Stomach (tissue), 8 donors: ENCODE measurements at regions not wholly inside any gene's neighbourhood (a gene's known extent, or its start where the extent isn't known, plus 50 kb on each side); places are given as distances from the start of the nearest gene placed in this dataset.

Experiments
- DNase-seq, 2 donors: peaks; one replicate each; pipeline versions ENCODE4 v3.0.0 to v3.0.0-alpha.2; 2013 to 2019
- H3K27ac ChIP-seq, 5 donors: fragments of 200-600 bp in 4 of 5; sonication (generic) in 4 of 5; one replicate each; pipeline ENCODE4 v1.5.1; 2013 to 2019; ENCODE audit warnings: mild to moderate bottlenecking in 1 of 5, moderate library complexity in 1 of 5
- H3K27me3 ChIP-seq, 3 donors: fragments of 200-600 bp; sonication (generic); one replicate each; pipeline ENCODE4 v1.5.1; 2017 to 2019; ENCODE audit warnings: mixed run types in 1 of 3
- H3K36me3 ChIP-seq, 4 donors: fragments of 200-600 bp; sonication (generic); 1 replicate in 3 of 4; 2 replicates in 1 of 4; pipeline ENCODE4 v1.5.1; 2016 to 2019
- H3K4me1 ChIP-seq, 4 donors: fragments of 200-600 bp; sonication (generic); one replicate each; pipeline ENCODE4 v1.5.1; 2016 to 2019
- H3K4me3 ChIP-seq, 4 donors: fragments of 200-600 bp; sonication (generic) in 3 of 4; one replicate each; pipeline ENCODE4 v1.5.1; 2016 to 2019; ENCODE audit warnings: mild to moderate bottlenecking in 1 of 4
- H3K9me3 ChIP-seq, 4 donors: fragments of 200-600 bp; sonication (generic); one replicate each; pipeline ENCODE4 v1.5.1; 2016 to 2019
- CTCF ChIP-seq, 7 experiments: fragments of 450-650 bp in 4 of 7; fragments of 200-600 bp in 3 of 7; sonication (generic) in 3 of 7; IDR thresholded peaks; one replicate each; pipeline ENCODE4 v1.5.1; 2016 to 2019; ENCODE audit warnings: antibody characterized with exemption in 7 of 7, control low read depth in 2 of 7, mild to moderate bottlenecking in 1 of 7
- EP300 ChIP-seq: sonication (generic); formaldehyde crosslinking; IDR thresholded peaks from one replicate; pipeline ENCODE4 v1.6.1; 2017; ENCODE audit warnings: antibody characterized with exemption
- POLR2A ChIP-seq, 4 donors: fragments of 450-650 bp; IDR thresholded peaks; one replicate each; pipeline ENCODE4 v1.6.1; 2016; ENCODE audit warnings: antibody characterized with exemption in 4 of 4, control low read depth in 2 of 4, mild to moderate bottlenecking in 1 of 4, moderate library complexity in 1 of 4
- POLR2AphosphoS5 ChIP-seq, 3 donors: sonication (generic); formaldehyde crosslinking; IDR thresholded peaks; one replicate each; pipeline ENCODE4 v1.6.1; 2016; ENCODE audit warnings: antibody characterized with exemption in 3 of 3
- WGBS, 5 donors: extraction: QIAGEN DNeasy Blood & Tissue Kit in 3 of 5; methylation state at CpG; one replicate each; pipeline versions ENCODE4 v1.1.5 to v1.1.7; 2013 to 2018; 5-methylcytosine and 5-hydroxymethylcytosine counted together
- intact Hi-C: fragments of 100-400 bp; cut with DNase I; formaldehyde crosslinking; loops from one replicate; pipeline ENCODE4 v1.15.1; 2023; ENCODE audit warnings: low total_unique reads
- donor health status: healthy with polysubstance abuse.
- donor health status: Bipolar disorder and iron deficiency.
- donor health status: healthy.

GRCh38 chr3:78494851-78495250 lies 1272.9 kb downstream of the ROBO1 start:
- TF ChIP-seq CTCF (IDR thresholded peaks at IDR 0.05): no peak
- TF ChIP-seq EP300: no peak
- no peak for TF ChIP-seq POLR2A (IDR thresholded peaks at IDR 0.05)
- no peak for TF ChIP-seq POLR2AphosphoS5 (IDR thresholded peaks at IDR 0.05)
- no peak for DNase-seq
- H3K4me3 ChIP-seq: no peak overlapping the region
- no peaks in the 10 kb centered on the region for H3K4me1 ChIP-seq
- H3K27ac ChIP-seq: no peak overlapping the region
- 77 to 86% (median 81%) methylated on average over 3 of the region's 3 CpGs for WGBS, 5 donors
- no peaks in the 10 kb centered on the region for H3K9me3 ChIP-seq
- no peaks in the 10 kb centered on the region for H3K36me3 ChIP-seq
- no peaks in the 10 kb centered on the region for H3K27me3 ChIP-seq
- intact Hi-C loops: no loop called here

GRCh38 chr3:78495301-78495700 lies 1272.5 kb downstream of the ROBO1 start:
- 28 to 89% (median 77%) methylated on average over 1 of the region's 1 CpG for WGBS, 5 donors
- no peak overlapping the region for H3K27ac ChIP-seq
- intact Hi-C loops: no loop called here
- no peaks in the 10 kb centered on the region for H3K36me3 ChIP-seq
- TF ChIP-seq EP300 (no peak), POLR2AphosphoS5 (IDR thresholded peaks at IDR 0.05) (no peak), CTCF (IDR thresholded peaks at IDR 0.05) (no peak), POLR2A (IDR thresholded peaks at IDR 0.05) (no peak)
- H3K27me3 ChIP-seq: no peaks in the 10 kb centered on the region
- no peak for DNase-seq
- H3K9me3 ChIP-seq: no peaks in the 10 kb centered on the region
- H3K4me3 ChIP-seq: no peak overlapping the region
- no peaks in the 10 kb centered on the region for H3K4me1 ChIP-seq

- no peak for DNase-seq
- H3K4me1 ChIP-seq: no peaks in the 10 kb centered on the region
- no peaks in the 10 kb centered on the region for H3K27me3 ChIP-seq
- intact Hi-C loops: no loop called here
- no peaks in the 10 kb centered on the region for H3K9me3 ChIP-seq
- no peak overlapping the region for H3K27ac ChIP-seq
- no peak overlapping the region for H3K4me3 ChIP-seq
- no peaks in the 10 kb centered on the region for H3K36me3 ChIP-seq
- TF ChIP-seq POLR2A (IDR thresholded peaks at IDR 0.05): no peak
- TF ChIP-seq EP300: no peak
- no peak for TF ChIP-seq CTCF (IDR thresholded peaks at IDR 0.05)
- TF ChIP-seq POLR2AphosphoS5 (IDR thresholded peaks at IDR 0.05): no peak
- 71 to 83% (median 77%) methylated on average over 5 of the region's 5 CpGs for WGBS, 5 donors
Observed at GRCh38 chr3:78496501-78496900, 1271.3 kb downstream of the ROBO1 start.

DNA sequence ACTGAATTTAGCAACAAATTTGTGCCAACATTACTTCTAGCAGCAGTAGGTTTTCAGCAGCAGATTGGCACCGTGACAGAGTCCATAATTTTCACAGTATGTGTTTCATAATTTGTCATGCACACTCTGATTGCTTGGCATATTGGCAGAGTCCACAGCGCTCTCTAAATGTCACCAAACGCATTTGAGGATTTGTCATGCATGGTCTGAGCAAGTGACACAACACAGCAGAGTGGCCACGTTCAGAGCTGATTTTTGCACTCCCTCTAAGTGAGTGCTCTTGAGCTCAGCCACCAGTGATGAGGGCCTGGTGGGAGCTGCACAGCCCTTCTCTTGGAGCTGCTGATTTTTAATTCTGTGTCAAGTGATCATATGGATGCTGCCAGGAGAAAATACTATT lies 1270.8 kb downstream of the ROBO1 start:
- Histone ChIP-seq H3K9me3 (no peaks in the 10 kb centered on the region), H3K36me3 (no peaks in the 10 kb centered on the region), H3K27me3 (no peaks in the 10 kb centered on the region), H3K4me1 (no peaks in the 10 kb centered on the region), H3K4me3 (no peak overlapping the region), H3K27ac (no peak overlapping the region)
- DNase-seq: peak in 1 of 2 donors; percentile 59
- no peak for TF ChIP-seq POLR2A (IDR thresholded peaks at IDR 0.05)
- no peak for TF ChIP-seq EP300
- no peak for TF ChIP-seq CTCF (IDR thresholded peaks at IDR 0.05)
- TF ChIP-seq POLR2AphosphoS5 (IDR thresholded peaks at IDR 0.05): no peak
- WGBS, 5 donors: 31 to 52% (median 41%) methylated on average over 4 of the region's 4 CpGs
- intact Hi-C loops: no loop called here
